HG03575 (cell line): ENCODE measurements at regions not wholly inside any gene's neighbourhood (a gene's known extent, or its start where the extent isn't known, plus 50 kb on each side); places are given as distances from the start of the nearest gene placed in this dataset.
"Not testable (repeated sequence)": the region's sequence is repeated elsewhere in the genome, so short reads cannot be mapped to it uniquely, and the experiment has no call there.

Experiments used
- ATAC-seq: cut with Tn5 transposase; IDR thresholded peaks from one replicate; pipeline ENCODE4 v1.9.1; 2021; ENCODE audit not compliant: unreplicated experiment, insufficient number of reproducible peaks, low FRiP score; ENCODE audit errors: extremely low read depth

DNA sequence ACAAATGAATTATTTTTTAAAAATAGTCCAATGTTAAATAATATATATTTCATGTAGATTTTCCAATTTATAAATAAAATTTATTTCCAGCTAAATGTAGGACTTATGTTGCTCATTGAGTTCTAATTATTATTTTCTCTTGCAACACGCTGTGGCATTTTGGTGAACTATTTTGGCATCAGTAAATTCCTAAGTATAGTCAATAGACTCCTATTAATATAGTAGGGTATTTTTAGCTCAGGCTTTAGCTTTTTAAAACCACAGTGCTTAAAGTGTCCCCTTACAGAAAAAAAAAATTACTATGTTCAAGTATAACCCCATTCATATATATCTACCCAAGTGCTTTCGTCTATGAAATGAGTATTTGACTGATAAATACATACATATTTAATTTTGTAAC, 919.2 kb upstream of the SOX9 start:
- ATAC-seq: no peak

DNA sequence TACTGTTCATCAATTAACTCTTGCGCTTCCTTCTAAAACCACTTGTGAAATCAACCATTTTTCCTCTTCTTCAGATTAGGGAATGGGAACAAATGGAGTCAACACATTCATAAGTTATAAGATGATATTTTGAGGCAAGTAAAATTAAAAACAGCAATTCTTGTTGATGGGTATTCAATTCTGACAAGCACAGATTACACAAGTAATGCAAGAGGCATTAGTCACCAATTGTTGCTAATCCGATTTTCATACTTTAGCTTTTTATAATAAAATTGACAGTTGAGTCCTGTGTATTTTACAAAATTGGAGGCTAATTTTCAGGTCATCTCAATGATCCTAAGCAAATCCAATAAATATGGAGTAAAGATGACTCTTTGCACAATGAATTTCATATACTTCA, 918.4 kb upstream of the SOX9 start:
- ATAC-seq: no peak

DNA sequence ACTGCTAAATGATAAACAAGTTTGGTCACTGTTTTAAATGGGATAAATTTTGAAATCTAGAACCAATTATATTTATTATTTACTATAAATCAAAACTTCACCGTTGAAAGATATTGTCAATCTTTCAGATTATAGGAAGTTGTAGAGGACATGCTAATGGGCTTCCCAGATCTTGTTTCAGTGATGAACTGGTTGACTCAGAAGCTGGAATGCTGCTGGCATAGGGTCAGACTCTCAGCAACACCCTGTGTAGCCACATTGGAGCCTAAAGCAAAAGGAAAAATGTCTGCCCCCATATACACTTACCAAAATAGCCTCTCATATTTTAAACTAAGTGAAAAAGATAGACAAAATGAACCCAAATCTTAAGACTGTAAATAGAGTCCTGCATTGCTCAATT, 916.9 kb upstream of the SOX9 start:
- ATAC-seq: no peak

DNA sequence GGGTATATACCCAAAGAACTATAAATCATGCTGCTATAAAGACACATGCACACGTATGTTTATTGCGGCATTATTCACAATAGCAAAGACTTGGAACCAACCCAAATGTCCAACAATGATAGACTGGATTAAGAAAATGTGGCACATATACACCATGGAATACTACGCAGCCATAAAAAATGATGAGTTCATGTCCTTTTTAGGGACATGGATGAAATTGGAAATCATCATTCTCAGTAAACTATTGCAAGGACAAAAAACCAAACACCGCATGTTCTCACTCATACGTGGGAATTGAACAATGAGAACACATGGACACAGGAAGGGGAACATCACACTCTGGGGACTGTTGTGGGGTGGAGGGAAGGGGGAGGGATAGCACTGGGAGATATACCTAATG, 914.9 kb upstream of the SOX9 start:
- not testable (repeated sequence) for ATAC-seq

DNA sequence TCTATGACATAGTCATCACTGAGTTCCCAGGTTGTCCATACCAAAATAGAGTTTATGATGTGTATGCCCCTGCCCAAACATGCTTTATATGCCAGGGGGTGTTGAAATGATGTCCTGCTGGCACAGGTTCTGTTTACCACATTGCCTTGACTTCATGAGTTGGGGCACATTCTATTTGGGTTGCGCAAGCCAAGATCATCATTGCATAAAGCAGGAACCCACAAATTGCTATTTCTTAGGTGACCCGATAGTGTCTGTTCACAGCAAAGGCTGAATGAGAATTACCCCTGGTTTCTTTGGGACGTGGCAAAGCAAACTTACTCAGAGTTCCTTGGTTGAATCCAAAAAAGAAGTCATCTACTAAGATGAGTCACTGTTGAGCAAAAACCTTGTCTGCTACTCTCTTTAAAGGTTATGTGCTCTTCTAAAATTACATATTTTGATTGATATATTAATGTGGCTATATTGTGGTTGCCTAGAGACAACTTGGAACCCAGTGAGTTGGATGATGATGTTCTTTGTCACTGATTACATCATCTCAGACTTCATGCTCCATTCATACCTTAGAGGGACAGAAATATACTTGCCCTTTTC, 912.6 kb upstream of the SOX9 start:
- no peak for ATAC-seq

DNA sequence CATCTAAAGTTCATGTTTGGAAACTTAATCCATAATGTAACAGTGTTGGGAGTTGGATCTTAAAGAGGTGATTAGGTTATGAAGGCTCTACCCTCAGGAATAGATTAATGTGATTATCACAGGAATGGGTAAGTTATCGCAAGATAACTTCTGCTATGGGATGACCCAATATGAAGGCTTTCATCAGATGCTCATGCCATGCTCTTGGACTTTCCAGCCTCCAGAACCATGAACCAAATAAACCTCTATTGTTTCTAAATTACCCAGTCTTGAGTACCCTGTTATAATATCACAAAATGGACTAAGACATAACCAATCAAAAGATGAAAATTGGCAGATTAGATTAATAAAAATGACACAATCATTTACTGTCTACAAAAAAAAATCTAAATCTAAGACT, 906.9 kb upstream of the SOX9 start:
- ATAC-seq: no peak

DNA sequence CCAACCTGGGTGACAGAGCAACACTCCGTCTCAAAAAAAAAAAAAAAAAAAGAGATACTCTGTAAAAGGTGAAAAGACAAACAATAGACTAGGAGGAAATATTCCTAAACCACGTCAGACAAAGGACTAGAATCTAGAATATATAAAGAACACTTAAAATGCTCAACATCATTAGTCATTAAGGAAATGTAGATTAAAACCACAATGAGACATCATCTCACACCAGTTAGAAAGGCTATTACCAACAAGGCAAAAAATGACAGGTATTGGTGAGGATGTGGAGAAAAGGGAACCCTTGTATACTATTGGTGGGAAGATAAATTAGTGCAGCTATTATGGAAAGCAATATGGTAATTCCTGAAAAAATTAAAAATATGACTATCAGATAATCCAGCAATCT, 903.1 kb upstream of the SOX9 start:
- ATAC-seq: no peak

DNA sequence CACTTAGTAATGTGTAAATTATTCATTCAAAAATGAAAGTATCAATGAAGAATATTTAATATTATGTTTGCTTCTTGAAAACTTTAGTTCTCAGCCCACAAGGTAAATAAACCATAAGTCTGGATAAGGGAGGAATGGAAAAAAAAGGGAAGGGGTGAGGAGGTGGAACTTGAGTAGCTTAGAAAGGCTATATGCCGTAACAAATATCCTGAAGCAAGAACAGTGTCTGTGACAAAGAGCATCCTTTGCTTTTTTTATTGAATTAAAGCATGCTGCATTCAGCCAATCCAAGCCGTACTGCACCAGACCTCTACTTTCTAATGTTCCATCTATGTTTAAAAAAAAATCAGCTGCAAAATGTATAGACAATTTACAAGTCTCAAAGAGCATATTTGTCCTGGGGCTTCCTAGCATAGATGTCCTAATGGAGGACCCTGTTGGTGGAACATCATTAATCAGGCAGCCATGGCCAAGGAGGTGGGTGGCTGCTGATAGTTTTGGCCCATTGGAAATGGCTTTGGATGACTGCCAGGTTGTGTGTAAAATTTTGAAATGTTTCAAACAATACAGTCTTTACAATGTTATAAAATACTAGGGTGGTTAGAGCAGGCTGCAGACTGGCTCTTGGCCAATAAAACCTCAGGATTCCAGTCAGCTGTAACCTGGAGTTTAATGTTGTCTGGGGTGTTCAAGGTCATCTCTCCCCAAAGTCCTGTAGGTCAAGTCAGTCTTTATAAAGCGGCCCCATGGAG, 895.8 kb upstream of the SOX9 start:
- ATAC-seq: no peak

DNA sequence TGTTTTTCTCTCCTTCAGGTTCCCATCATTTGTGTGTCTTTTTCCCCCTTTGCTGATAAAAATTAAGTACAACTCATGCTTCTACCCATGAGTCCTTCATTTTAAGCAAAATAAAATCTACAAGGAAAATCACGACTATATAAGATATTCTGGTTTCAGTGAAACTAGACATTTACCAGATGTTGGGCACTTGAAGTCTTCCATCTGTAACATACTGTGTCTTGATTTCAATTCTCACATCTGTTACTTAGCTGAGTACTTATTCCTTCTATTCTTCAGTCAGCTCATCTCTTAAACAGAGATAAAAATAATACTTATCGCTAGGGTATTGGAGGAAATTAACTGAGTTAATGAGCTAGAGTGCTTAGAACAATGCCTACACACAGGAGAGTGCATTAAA, 893.0 kb upstream of the SOX9 start:
- ATAC-seq: no peak

DNA sequence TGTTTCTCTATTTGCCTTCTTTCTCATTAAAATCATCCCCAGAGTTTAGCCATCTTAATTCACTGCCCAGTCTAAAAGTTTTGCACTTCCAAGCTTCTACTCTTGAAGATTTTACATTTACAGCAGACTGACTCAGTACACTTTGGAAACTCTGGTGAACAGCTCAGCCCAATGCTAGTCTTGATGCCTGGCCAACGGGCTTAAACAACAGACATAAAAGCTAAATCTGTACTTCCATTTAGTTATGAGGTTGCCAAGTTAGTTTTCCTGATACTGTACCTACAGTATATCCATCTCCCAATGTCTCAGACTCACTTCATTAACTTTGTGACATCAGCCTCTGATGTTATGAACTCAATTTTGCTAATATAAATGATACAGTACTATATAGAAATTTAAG, 891.8 kb upstream of the SOX9 start:
- no peak for ATAC-seq

DNA sequence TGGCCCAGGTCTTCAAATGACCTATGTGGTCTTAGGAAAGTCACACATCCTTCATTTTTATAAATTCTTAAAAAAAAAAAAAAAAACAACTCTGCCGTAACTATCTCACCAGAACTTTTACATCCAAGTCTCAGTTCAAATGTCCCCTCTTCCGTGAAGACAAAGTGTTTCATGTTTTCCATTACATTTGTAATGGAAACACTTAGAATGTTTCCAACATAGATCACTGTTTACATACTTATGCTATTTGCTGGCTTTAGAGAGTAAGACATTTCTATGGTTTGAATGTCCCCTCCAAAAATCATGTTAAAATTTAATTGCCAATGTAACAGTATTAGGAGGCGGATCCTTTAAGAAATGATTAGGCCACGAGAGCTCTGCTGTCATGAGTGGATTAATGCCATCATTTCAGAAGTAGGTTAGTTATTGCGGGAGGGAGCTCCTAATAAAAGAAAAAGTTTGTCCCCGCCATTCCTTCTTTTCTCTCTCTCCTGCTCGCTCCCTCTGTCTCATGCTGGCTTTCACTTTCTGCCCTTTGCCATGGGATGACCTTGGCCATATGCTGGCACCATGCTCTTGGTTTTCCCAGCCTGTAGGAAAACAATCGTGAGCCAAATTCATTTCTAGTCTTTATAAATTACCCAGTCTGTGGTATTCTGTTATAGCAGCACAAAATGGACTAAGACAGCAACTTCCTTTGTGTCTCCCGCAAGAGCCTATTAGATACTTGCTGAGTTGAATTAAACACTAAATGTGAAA, 887.8 kb upstream of the SOX9 start:
- no peak for ATAC-seq

DNA sequence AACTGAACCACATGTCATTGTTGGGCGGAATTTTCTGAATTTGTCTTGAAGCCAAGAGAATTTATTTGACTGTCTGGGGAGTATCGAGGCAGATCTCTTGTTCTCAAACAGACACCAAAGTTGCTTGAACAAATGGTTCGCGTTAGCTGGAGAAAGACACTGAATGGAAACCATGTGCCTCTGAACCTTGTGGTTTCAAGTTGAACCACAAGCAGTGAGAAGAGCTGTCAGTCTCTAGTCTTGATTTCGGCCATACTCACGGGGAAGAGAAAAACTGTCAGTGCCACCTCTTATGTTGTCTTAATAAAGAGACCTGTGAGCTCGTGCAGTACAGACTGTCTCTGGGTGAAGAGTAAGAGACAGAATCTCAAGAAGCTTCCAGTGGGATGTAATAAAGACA, 886.5 kb upstream of the SOX9 start:
- ATAC-seq: no peak

DNA sequence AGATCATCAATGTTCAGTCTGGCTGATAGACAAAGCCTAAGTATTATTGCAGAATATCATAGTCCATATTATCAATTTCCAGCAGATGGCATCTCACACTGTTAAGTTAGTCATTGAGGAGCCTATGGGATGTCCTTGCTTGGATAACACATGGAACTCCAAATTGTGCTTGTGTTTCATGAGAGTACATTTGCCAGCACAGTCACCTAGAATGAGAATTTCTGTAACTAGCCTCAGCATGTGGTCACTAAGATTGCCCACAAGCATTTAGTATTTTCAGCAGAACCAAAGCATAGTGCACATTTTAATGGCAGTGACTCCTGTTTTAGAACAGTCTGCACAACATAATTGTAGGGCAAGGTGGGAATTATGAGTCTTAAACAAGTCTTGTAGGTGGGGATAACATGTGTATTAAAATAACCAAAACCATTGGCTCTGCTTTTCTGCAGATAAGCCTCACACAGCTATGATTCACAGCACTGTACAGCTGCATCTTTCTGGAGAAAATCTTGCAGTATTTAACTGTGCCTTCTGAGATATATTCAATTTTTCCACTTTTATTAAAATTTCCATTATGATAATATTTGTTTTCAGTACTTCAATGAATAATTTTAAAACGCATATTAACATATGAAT, 882.8 kb upstream of the SOX9 start:
- no peak for ATAC-seq

DNA sequence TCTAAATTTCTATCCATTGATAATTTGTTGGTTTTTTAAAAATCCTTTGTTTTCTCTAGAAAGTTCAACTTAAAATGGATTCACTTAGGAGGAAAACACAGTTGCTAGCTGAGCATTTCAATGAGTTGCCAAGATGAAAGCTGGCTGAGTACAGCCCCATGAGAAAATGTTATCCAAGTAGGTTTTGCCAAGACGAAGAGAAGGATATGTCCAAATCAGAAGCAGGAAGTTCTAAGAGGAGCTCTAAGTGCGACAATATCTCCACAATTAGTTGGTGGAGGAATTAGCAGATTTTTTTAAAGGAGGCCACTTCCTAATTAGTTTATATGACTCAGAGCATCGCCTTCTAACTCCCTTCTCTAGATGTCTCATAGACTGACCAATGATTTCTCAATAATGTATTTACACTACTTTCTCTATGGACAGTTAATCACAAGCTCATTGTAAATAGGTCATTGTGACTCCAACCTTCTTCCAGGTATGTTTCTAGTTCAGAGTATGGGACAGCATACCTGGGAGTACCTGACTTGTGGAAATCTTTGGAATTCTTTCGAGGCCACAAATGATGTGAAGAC, 873.3 kb upstream of the SOX9 start:
- no peak for ATAC-seq

DNA sequence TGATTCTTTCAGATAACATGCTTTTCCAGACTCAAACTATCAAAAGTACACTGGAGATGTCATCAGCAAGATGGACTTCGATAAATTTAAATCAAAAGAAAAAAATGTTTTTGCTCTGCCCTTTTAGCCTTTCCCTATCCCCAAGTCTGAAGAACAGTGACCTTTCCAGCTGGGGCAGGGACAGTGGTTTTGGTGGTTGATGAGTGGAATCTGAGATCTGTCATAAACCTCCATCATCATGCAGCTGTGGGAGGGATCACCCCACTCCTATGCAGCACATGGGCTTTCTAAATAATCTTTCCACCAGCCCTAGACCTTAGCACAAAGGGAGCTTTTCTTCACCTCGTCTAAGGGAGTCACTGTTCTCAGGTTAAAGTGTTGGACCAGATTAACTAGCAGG, 869.5 kb upstream of the SOX9 start:
- ATAC-seq: no peak

DNA sequence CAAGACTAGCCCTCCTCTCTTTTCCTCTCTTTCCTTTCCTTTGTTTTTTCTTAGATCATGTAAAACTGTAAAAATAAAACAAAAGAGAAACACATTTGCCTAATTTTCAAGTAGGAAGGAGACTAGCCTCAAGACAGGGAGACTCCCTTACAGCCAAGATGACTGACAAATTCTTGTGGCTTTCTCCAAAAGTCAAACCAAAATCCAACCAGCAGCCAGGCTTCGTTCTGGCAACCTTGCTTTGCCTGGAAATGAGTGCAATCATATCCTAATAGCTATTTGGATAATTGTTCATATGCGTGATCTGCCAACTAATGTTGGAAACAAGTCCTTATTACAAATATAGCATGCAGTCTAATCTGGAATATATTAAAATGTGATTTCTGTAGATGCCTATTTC, 868.9 kb upstream of the SOX9 start:
- ATAC-seq: no peak

DNA sequence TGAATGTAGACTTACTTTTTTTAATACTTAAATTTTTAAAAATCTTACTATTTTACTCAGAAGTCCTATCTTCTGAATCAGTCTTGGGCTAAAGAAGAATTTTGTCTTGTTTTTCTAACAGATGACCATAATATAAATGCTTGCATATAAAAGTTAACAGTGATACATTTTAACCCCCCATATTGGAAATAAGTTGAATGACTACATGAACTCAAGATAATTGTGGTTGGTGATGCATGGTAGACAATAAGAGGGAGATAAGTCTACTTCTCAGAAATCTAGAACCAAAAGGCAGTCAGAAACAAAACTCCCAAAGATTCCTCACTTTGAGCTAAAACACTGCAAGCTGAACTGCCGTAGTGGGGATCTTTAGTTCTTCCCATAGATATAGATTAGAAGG, 868.4 kb upstream of the SOX9 start:
- ATAC-seq: no peak

DNA sequence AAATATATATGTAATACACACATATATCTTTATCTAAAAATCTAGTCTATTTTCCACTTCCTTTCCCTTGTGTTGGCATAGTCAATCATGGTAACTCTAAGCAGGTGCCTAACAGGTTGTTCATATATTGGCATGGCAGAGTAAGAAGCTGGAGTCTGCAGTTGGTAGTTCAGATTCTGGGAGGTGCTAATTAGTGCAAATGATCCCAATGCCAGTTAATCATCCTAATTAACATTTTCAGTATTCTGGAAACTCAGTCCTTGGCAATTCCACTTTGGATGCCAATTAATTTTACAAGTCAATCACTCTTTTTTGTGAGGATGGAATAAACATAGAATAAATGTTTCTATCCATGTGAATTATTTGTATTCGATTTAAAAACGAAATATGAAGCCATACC, 863.7 kb upstream of the SOX9 start:
- ATAC-seq: no peak

DNA sequence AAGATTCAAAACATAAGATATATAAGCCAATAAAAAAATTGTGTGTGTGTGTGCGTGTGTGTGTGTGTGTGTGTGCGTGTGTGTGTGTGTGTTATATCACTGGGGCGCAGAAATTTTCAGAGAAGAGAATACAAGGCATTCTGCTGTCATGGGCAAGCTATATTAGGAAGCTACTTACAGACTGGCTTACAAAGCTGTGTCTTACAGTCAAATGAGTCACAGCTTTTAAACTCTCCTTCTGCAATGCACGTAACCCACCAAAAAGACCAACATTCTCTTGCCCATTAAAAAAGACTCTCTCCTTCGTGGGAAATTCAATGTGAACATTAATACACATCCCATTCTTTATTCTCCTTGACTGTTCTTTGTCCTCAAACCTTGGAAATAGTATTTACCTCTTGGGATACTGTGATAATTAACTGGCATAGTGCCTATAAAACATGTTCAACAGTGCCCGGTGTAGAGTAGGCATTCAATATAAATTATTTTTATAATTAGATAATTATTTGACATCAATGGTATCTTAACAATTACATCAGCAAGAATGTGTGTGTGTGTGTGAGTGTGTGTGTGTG, 860.4 kb upstream of the SOX9 start:
- no peak for ATAC-seq
